Erythroblast (primary cell): ENCODE measurements at regions not wholly inside any gene's neighbourhood (a gene's known extent, or its start where the extent isn't known, plus 50 kb on each side); places are given as distances from the start of the nearest gene placed in this dataset.

Source experiments
- GATA1 ChIP-seq: IDR thresholded peaks from 2 replicates; pipeline ENCODE4 v1.6.1; 2011; ENCODE audit warnings: low read depth, mild to moderate bottlenecking, control low read depth, low read length, moderate library complexity
- POLR2A ChIP-seq: IDR thresholded peaks from 2 replicates; pipeline ENCODE4 v1.6.1; 2011; ENCODE audit warnings: mild to moderate bottlenecking, low read length

DNA sequence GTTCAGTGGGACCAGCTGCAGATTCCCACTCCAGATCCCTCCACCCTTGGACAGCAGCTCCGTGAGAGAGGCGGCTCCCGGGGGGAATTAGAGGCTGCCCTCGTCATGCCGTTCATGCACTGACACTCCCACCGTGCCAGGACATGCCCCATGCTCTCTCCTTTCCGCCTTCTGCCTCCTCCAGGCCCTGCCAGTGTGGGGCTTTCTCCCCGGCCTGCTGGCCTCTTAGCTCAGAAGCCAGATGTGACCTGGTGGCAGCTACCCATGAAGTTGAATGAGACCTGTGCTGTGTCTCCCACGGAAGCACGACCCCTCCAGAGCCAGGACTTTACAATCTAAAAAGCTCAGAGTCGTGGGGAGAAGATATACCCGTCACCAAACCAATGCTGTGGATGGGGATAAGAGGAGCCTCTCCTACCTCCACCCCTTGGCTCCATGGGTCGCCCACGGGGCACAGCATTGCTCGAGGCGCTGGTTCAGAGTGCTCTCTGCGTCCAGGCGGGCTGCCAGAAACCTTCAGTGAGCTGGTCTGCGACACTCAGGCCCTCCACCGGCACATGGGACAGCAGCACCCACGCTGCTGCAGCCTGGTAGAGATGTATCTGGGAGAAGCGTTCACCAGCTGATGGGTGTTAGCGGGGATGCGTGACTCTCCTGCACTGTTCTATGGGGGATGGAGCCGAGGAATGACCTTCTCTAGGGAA, 111.0 kb upstream of the GPC1 start:
- TF ChIP-seq POLR2A (no peak), GATA1 (no peak)
